H9 (cell line): ENCODE measurements at regions not wholly inside any gene's neighbourhood (a gene's known extent, or its start where the extent isn't known, plus 50 kb on each side); places are given as distances from the start of the nearest gene placed in this dataset.

Source experiments
- DNase-seq: peaks from one replicate; pipeline ENCODE4 v3.0.0-alpha.2; 2017
- H2AFZ ChIP-seq: one replicate; pipeline ENCODE4 v1.6.1; 2013; ENCODE audit warnings: mild to moderate bottlenecking, low read length, control low read depth, moderate library complexity
- H2AK5ac ChIP-seq: 2 replicates; pipeline ENCODE4 v1.6.1; 2013; ENCODE audit warnings: low read length, control low read depth, mixed read lengths; ENCODE audit not compliant: insufficient read length
- H2BK120ac ChIP-seq: one replicate; pipeline ENCODE4 v1.6.1; 2013; ENCODE audit warnings: low read depth, mild to moderate bottlenecking, low read length, control low read depth, inconsistent platforms; ENCODE audit not compliant: poor library complexity, severe bottlenecking
- H2BK12ac ChIP-seq: 2 replicates; pipeline ENCODE4 v1.6.1; 2013; ENCODE audit warnings: low read length, control low read depth, mixed read lengths, low read depth; ENCODE audit not compliant: insufficient read length
- H2BK15ac ChIP-seq: 2 replicates; pipeline ENCODE4 v1.6.1; 2013; ENCODE audit warnings: low read depth, low read length, control low read depth
- H2BK20ac ChIP-seq: one replicate; pipeline ENCODE4 v1.6.1; 2013; ENCODE audit warnings: low read depth, mild to moderate bottlenecking, low read length, control low read depth, inconsistent platforms; ENCODE audit not compliant: poor library complexity, severe bottlenecking
- H2BK5ac ChIP-seq: 2 replicates; pipeline ENCODE4 v1.6.1; 2013; ENCODE audit warnings: low read length, control low read depth, mixed read lengths; ENCODE audit not compliant: insufficient read length
- H3K14ac ChIP-seq: 2 replicates; pipeline ENCODE4 v1.6.1; 2013; ENCODE audit warnings: low read length, control low read depth; ENCODE audit not compliant: insufficient read depth
- H3K18ac ChIP-seq: 2 replicates; pipeline ENCODE4 v1.6.1; 2013; ENCODE audit warnings: low read depth, mild to moderate bottlenecking, mixed read lengths, low read length, control low read depth; ENCODE audit not compliant: insufficient read length
- H3K23ac ChIP-seq: 2 replicates; pipeline ENCODE4 v1.6.1; 2013; ENCODE audit warnings: low read length, control low read depth, mixed read lengths, low read depth; ENCODE audit not compliant: insufficient read length
- H3K23me2 ChIP-seq: 2 replicates; pipeline ENCODE4 v1.6.1; 2013; ENCODE audit warnings: low read depth, mild to moderate bottlenecking, mixed read lengths, low read length, control low read depth; ENCODE audit not compliant: insufficient read length, poor library complexity, severe bottlenecking
- H3K27ac ChIP-seq: 2 replicates; pipeline ENCODE4 v1.5.1; 2013; ENCODE audit warnings: low read length, control low read depth, mixed read lengths, low read depth; ENCODE audit not compliant: insufficient read length
- H3K27me3 ChIP-seq: 2 replicates; pipeline ENCODE4 v1.6.1; 2013; ENCODE audit warnings: low read length, control low read depth, inconsistent platforms; ENCODE audit not compliant: insufficient read depth
- H3K4ac ChIP-seq: 2 replicates; pipeline ENCODE4 v1.6.1; 2013; ENCODE audit warnings: low read depth, mild to moderate bottlenecking, control low read depth, inconsistent platforms, low read length, moderate library complexity
- H3K4me1 ChIP-seq: 2 replicates; pipeline ENCODE4 v1.6.1; 2013; ENCODE audit warnings: low read length, control low read depth, inconsistent platforms; ENCODE audit not compliant: insufficient read depth
- H3K4me2 ChIP-seq: 2 replicates; pipeline ENCODE4 v1.6.1; 2013; ENCODE audit warnings: low read length, control low read depth, mixed read lengths; ENCODE audit not compliant: insufficient read length, insufficient read depth
- H3K56ac ChIP-seq: 2 replicates; pipeline ENCODE4 v1.6.1; 2013; ENCODE audit warnings: low read depth, mild to moderate bottlenecking, mixed read lengths, low read length, control low read depth; ENCODE audit not compliant: insufficient read length
- H3K79me1 ChIP-seq: 2 replicates; pipeline ENCODE4 v1.6.1; 2013; ENCODE audit warnings: low read depth, mild to moderate bottlenecking, moderate library complexity, low read length, control low read depth, inconsistent platforms; ENCODE audit not compliant: insufficient read depth, poor library complexity, severe bottlenecking
- H3K79me2 ChIP-seq: 2 replicates; pipeline ENCODE4 v1.6.1; 2013; ENCODE audit warnings: low read length, control low read depth, inconsistent platforms; ENCODE audit not compliant: insufficient read depth
- H3K9ac ChIP-seq: 2 replicates; pipeline ENCODE4 v1.6.1; 2013; ENCODE audit warnings: low read length, control low read depth, mixed read lengths; ENCODE audit not compliant: insufficient read length; ENCODE audit errors: extremely low read depth
- H3K9me3 ChIP-seq: one replicate; pipeline ENCODE4 v1.6.1; 2013; ENCODE audit warnings: low read depth, low read length, inconsistent platforms; ENCODE audit not compliant: control insufficient read depth
- H3T11ph ChIP-seq: one replicate; pipeline ENCODE4 v1.6.1; 2013; ENCODE audit warnings: mild to moderate bottlenecking, low read length, control low read depth, inconsistent platforms
- H4K20me1 ChIP-seq: one replicate; pipeline ENCODE4 v1.6.1; 2013; ENCODE audit not compliant: control insufficient read depth, insufficient read length, insufficient read depth
- H4K5ac ChIP-seq: 2 replicates; pipeline ENCODE4 v1.6.1; 2013; ENCODE audit warnings: low read depth, mild to moderate bottlenecking, mixed read lengths, low read length, control low read depth; ENCODE audit not compliant: insufficient read length
- H4K8ac ChIP-seq: replicated peaks from 2 replicates; pipeline ENCODE4 v1.6.1; 2013; ENCODE audit warnings: low read length, control low read depth, mixed read lengths, low read depth; ENCODE audit not compliant: insufficient read length
- H4K91ac ChIP-seq: 2 replicates; pipeline ENCODE4 v1.6.1; 2013; ENCODE audit warnings: low read depth, mild to moderate bottlenecking, moderate library complexity, mixed read lengths, low read length, control low read depth; ENCODE audit not compliant: insufficient read length
- H3K27ac Mint-ChIP-seq, 3 experiments: 2 replicates in 2 of 3; 3 replicates in 1 of 3; pipeline ENCODE4 v1.8.0; 2020 to 2021; ENCODE audit warnings: mixed read lengths in 3 of 3, mild to moderate bottlenecking in 1 of 3, moderate library complexity in 1 of 3
- H3K27me3 Mint-ChIP-seq: 2 replicates; pipeline ENCODE4 v1.8.0; 2021; ENCODE audit warnings: low read depth, mild to moderate bottlenecking, moderate library complexity, mixed read lengths
- H3K36me3 Mint-ChIP-seq, 3 experiments: 2 replicates in 2 of 3; 3 replicates in 1 of 3; pipeline ENCODE4 v1.8.0; 2020 to 2021; ENCODE audit warnings: low read depth in 3 of 3, mixed read lengths in 3 of 3; ENCODE audit not compliant: insufficient read depth in 1 of 3
- H3K4me1 Mint-ChIP-seq, 2 experiments: 2 replicates each; pipeline ENCODE4 v1.8.0; 2020; ENCODE audit warnings: mixed read lengths in 2 of 2
- H3K4me3 Mint-ChIP-seq, 2 experiments: 2 replicates in 1 of 2; 3 replicates in 1 of 2; pipeline ENCODE4 v1.8.0; 2020 to 2021; ENCODE audit warnings: mild to moderate bottlenecking in 2 of 2, mixed read lengths in 2 of 2, moderate library complexity in 1 of 2
- H3K9me3 Mint-ChIP-seq, 2 experiments: 2 replicates in 1 of 2; 3 replicates in 1 of 2; pipeline ENCODE4 v1.8.0; 2020; ENCODE audit warnings: mild to moderate bottlenecking in 2 of 2, mixed read lengths in 2 of 2, moderate library complexity in 1 of 2
- CTCF ChIP-seq: fragments of 200-600 bp; sonication (generic); conservative IDR thresholded peaks from 3 replicates; pipeline ENCODE4 v1.8.0; 2021; ENCODE audit warnings: antibody characterized with exemption, mild to moderate bottlenecking
- WGBS: extraction: QIAGEN DNeasy Blood & Tissue Kit; methylation state at CpG from one replicate; pipeline ENCODE4 v1.1.7; 2013; ENCODE audit warnings: missing lambda C conversion rate, low lambda C conversion rate, mixed read lengths; ENCODE audit not compliant: insufficient read length; ENCODE audit errors: extremely low coverage; 5-methylcytosine and 5-hydroxymethylcytosine counted together

DNA sequence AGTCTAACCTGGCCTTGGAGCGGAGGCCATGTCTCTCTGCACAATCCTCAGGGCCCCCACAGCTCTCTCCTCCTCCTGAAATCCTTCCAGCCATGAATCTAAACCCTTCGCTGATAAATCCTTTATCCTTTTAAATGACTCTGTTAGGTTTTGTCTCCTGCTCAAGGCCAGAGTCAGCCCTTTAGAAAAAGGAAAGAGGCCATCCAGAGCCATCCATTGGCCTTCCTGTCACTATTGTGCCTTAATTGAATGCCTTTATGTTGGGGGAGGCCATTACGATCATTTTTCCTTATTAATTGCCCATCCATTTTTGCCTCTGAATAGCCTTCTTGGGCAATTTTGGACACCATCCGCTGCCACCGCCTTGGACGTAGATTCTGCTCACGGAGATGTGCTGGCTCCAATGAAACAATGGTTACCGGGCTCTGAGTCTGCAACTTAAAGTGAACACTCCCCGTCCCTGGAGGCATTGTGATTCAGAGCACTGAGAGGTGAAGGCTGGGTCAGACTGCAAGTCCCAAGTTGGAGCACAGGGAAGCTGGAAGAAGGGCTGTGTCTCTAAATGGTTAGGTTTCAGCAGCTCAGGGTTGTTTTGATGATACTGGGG, 213.0 kb upstream of the E2F8 start:
- Histone ChIP-seq H4K91ac (no peak overlapping the region), H3K23ac (no peak overlapping the region), H2BK15ac (no peak overlapping the region), H2AFZ (no peak overlapping the region), H2BK120ac (no peak overlapping the region), H3K14ac (no peak overlapping the region), H3K56ac (no peak overlapping the region), H3K4ac (no peak overlapping the region), H2BK5ac (no peak overlapping the region), H3K4me2 (no peak overlapping the region), H2AK5ac (no peak overlapping the region), H3K79me1 (no peaks in the 10 kb centered on the region), H3T11ph (no peak overlapping the region), H4K5ac (no peak overlapping the region), H3K23me2 (no peaks in the 10 kb centered on the region), H3K4me1 (peaks cover 14% of the 10 kb centered on the region), H3K9me3 (no peaks in the 10 kb centered on the region), H3K79me2 (no peaks in the 10 kb centered on the region), H3K9ac (no peak overlapping the region), H3K18ac (no peak overlapping the region), H4K20me1 (no peaks in the 10 kb centered on the region), H3K27me3 (no peaks in the 10 kb centered on the region), H2BK20ac (no peak overlapping the region), H2BK12ac (no peak overlapping the region), H3K27ac (no peak overlapping the region), H4K8ac (no peak overlapping the region)
- H3K36me3 Mint-ChIP-seq, result no peaks in the 10 kb centered on the region
- no peak for DNase-seq
- WGBS, result no CpG with 5 or more reads among the region's 9 CpGs
- H3K27ac Mint-ChIP-seq, result no peak overlapping the region; a peak in 1 of 7 replicates
- peaks cover 3% of the 10 kb centered on the region for H3K27me3 Mint-ChIP-seq
- H3K4me1 Mint-ChIP-seq, result peaks cover 36% of the 10 kb centered on the region in 2 experiments
- H3K9me3 Mint-ChIP-seq, result no peaks in the 10 kb centered on the region; a peak in 1 of 5 replicates
- TF ChIP-seq CTCF, result no peak
- no peak overlapping the region for H3K4me3 Mint-ChIP-seq
